HepG2 (cell line): ENCODE measurements at regions not wholly inside any gene's neighbourhood (a gene's known extent, or its start where the extent isn't known, plus 50 kb on each side); places are given as distances from the start of the nearest gene placed in this dataset.
A peak's percentile ranks its signal among the peaks of the same experiment; 100 is the strongest.

ENCODE experiments used
- ATAC-seq: fragments of 200-7000 bp; cut with Tn5 transposase; 3 replicates; pipeline ENCODE4 v1.9.1; 2020; ENCODE audit warnings: mild to moderate bottlenecking, moderate library complexity
- BruUV-seq: library from RNA; stranded (reverse); fragments of 400-500 nt; replicated peaks from 2 replicates; lab custom pipeline; 2021; lab: Mats Ljungman, UMichigan
- CTCF ChIA-PET: fragments of 300-600 bp; formaldehyde crosslinking; extraction: SDS; loops from one replicate; lab custom pipeline; 2021; ENCODE audit warnings: low total read pairs, inconsistent platforms, low intra/inter-chr PET ratio; lab: Yijun Ruan, JAX
- POLR2A ChIA-PET: fragments of 350-600 bp; sonication (Branson Sonifier 250); formaldehyde crosslinking; loops from one replicate; lab custom pipeline; 2020; ENCODE audit warnings: antibody characterized with exemption, inconsistent platforms; lab: Yijun Ruan, JAX
- DNase-seq: peaks from one replicate; pipeline ENCODE4 v3.0.0-alpha.2; 2015; ENCODE audit warnings: low spot score
- FAIRE-seq: peaks from 3 replicates; lab custom pipeline; 2011; peaks lifted over from hg19 to GRCh38; lab: Jason Lieb, UNC
- H2AFZ ChIP-seq: one replicate; pipeline ENCODE4 v1.6.1; 2011; ENCODE audit warnings: low read length, inconsistent platforms
- H3K27ac ChIP-seq: fragments of 300-600 bp; 3 replicates; pipeline ENCODE4 v1.8.0; 2011; ENCODE audit warnings: mixed run types, mild to moderate bottlenecking, mixed read lengths, low read length, inconsistent platforms; ENCODE audit not compliant: insufficient read depth; ENCODE audit errors: extremely low read length
- H3K27me3 ChIP-seq, 2 experiments: fragments of 200-600 bp in 1 of 2; 2 replicates in 1 of 2; 3 replicates in 1 of 2; pipeline versions ENCODE4 v1.6.0 to v1.8.0; 2011; ENCODE audit warnings: low read length in 2 of 2, mild to moderate bottlenecking in 2 of 2, moderate library complexity in 2 of 2, inconsistent platforms in 1 of 2; ENCODE audit not compliant: insufficient read depth in 2 of 2, control insufficient read depth in 1 of 2
- H3K36me3 ChIP-seq, 2 experiments: fragments of 200-600 bp in 1 of 2; replicated peaks in 1 of 2; 2 replicates in 1 of 2; 3 replicates in 1 of 2; pipeline versions ENCODE4 v1.5.1 to v1.8.0; 2011; ENCODE audit warnings: low read length in 2 of 2, inconsistent platforms in 1 of 2; ENCODE audit not compliant: insufficient read depth in 2 of 2, control insufficient read depth in 1 of 2
- H3K4me1 ChIP-seq: 2 replicates; pipeline ENCODE4 v1.5.1; 2012; ENCODE audit warnings: low read length, inconsistent platforms; ENCODE audit not compliant: insufficient read depth
- H3K4me2 ChIP-seq: 2 replicates; pipeline ENCODE4 v1.6.0; 2011; ENCODE audit warnings: low read depth, low read length, inconsistent platforms
- H3K4me3 ChIP-seq, 3 experiments: fragments of 200-600 bp in 1 of 3; sonication (generic), shearing (Covaris generic) in 1 of 3; replicated peaks in 1 of 3; 2 replicates each; pipeline ENCODE4 v1.5.1; 2011 to 2016; ENCODE audit warnings: low read length in 3 of 3, inconsistent platforms in 2 of 3, low read depth in 2 of 3, mild to moderate bottlenecking in 2 of 3, control low read depth in 1 of 3, mixed read lengths in 1 of 3; ENCODE audit not compliant: insufficient read depth in 1 of 3
- H3K79me2 ChIP-seq: one replicate; pipeline ENCODE4 v1.6.1; 2011; ENCODE audit warnings: low read length, inconsistent platforms; ENCODE audit not compliant: insufficient read depth
- H3K9ac ChIP-seq: 2 replicates; pipeline ENCODE4 v1.6.0; 2011; ENCODE audit warnings: mild to moderate bottlenecking, low read depth, low read length, inconsistent platforms; ENCODE audit not compliant: insufficient read depth
- H3K9me3 ChIP-seq: 2 replicates; pipeline ENCODE4 v1.5.1; 2012; ENCODE audit warnings: mild to moderate bottlenecking, low read length
- H4K20me1 ChIP-seq: 2 replicates; pipeline ENCODE4 v1.6.0; 2011; ENCODE audit warnings: inconsistent platforms, mild to moderate bottlenecking, low read length, moderate library complexity; ENCODE audit not compliant: insufficient read depth
- DMAP1 ChIP-seq: IDR thresholded peaks from 2 replicates; pipeline ENCODE4 v1.6.1; 2016
- HMGXB3 ChIP-seq: sonication (generic); formaldehyde crosslinking; IDR thresholded peaks from 2 replicates; pipeline ENCODE4 v1.4.0; 2020; ENCODE audit warnings: missing genetic modification reagents, borderline replicate concordance
- IRF1 ChIP-seq: sonication (generic); formaldehyde crosslinking; IDR thresholded peaks from 2 replicates; pipeline ENCODE4 v1.4.0; 2020; ENCODE audit warnings: low read depth, mild to moderate bottlenecking, missing genetic modification reagents
- KLF13 ChIP-seq: sonication (generic); formaldehyde crosslinking; IDR thresholded peaks from 2 replicates; pipeline ENCODE4 v1.4.0; 2020; ENCODE audit warnings: mild to moderate bottlenecking, missing genetic modification reagents
- NFE2 ChIP-seq: sonication (generic); formaldehyde crosslinking; IDR thresholded peaks from 2 replicates; pipeline ENCODE4 v1.4.0; 2020; ENCODE audit warnings: missing genetic modification reagents
- PLRG1 ChIP-seq: fragments of 450-650 bp; conservative IDR thresholded peaks from 2 replicates; pipeline ENCODE4 v1.6.1; 2016
- RFXAP ChIP-seq: sonication (generic); formaldehyde crosslinking; IDR thresholded peaks from 2 replicates; pipeline ENCODE4 v1.4.0; 2020; ENCODE audit warnings: missing genetic modification reagents, borderline replicate concordance
- TRAFD1 ChIP-seq: sonication (generic); formaldehyde crosslinking; IDR thresholded peaks from 2 replicates; pipeline ENCODE4 v1.5.1; 2020; ENCODE audit warnings: missing genetic modification reagents, mild to moderate bottlenecking, borderline replicate concordance
- ZNF143 ChIP-seq: sonication (generic); formaldehyde crosslinking; IDR thresholded peaks from 2 replicates; pipeline ENCODE4 v1.4.0; 2020; ENCODE audit warnings: missing genetic modification reagents
- ZNF343 ChIP-seq: sonication (generic); formaldehyde crosslinking; IDR thresholded peaks from 2 replicates; pipeline ENCODE4 v1.4.0; 2020; ENCODE audit warnings: mild to moderate bottlenecking, missing genetic modification reagents
- WGBS: methylation state at CpG from one replicate; pipeline ENCODE4 v1.1.6; 2017; ENCODE audit warnings: low lambda C conversion rate; 5-methylcytosine and 5-hydroxymethylcytosine counted together
- in situ Hi-C: cut with HindIII; loops from 2 replicates; pipeline ENCODE4 v1.10.0; 2017; ENCODE audit warnings: low pct_unique_long_range_greater_than_20kb; ENCODE audit not compliant: extremely low pct_ligation_motif_present
- intact Hi-C: fragments of 100-400 bp; cut with micrococcal nuclease; formaldehyde crosslinking; loops from one replicate; pipeline ENCODE4 v1.10.0; 2022; ENCODE audit not compliant: unreplicated experiment

- TF ChIP-seq NFE2 (CRISPR knock-in tag), result no peak
- TF ChIP-seq IRF1 (CRISPR knock-in tag), result no peak
- TF ChIP-seq RFXAP (CRISPR knock-in tag), result no peak
- TF ChIP-seq ZNF343, result no peak
- TF ChIP-seq PLRG1, result no peak
- TF ChIP-seq DMAP1, result no peak
- TF ChIP-seq ZNF143 (CRISPR knock-in tag), result no peak
- no peak for TF ChIP-seq HMGXB3 (CRISPR knock-in tag)
- no peak for TF ChIP-seq KLF13
Measured at GRCh38 chr13:81738364-81738763, 1397.4 kb upstream of the SPRY2 start (continued).

GRCh38 chr13:81726037-81726726, 1385.3 kb upstream of the SPRY2 start:
- Histone ChIP-seq H3K36me3 (no peaks in the 10 kb centered on the region), H3K4me3 (no peak overlapping the region), H3K9me3 (no peaks in the 10 kb centered on the region), H3K4me2 (no peak overlapping the region), H3K79me2 (no peaks in the 10 kb centered on the region), H4K20me1 (no peaks in the 10 kb centered on the region), H3K27me3 (no peaks in the 10 kb centered on the region), H3K9ac (no peak overlapping the region), H2AFZ (no peak overlapping the region), H3K27ac (no peak overlapping the region), H3K4me1 (no peaks in the 10 kb centered on the region)
- intact Hi-C loops (no loop called here), in situ Hi-C loops (no loop called here)
- FAIRE-seq (no peak), ATAC-seq (peak; percentile 54), DNase-seq (no peak)
- ChIA-PET POLR2A (no interaction called here), CTCF (no interaction called here)
- BruUV-seq, result no TSS peak
- no peak for TF ChIP-seq TRAFD1
- WGBS, result 25% methylated on average over 9 of the region's 14 CpGs
